ENCODE measurements at regions not wholly inside any gene's neighbourhood (a gene's known extent, or its start where the extent isn't known, plus 50 kb on each side); places are given as distances from the start of the nearest gene placed in this dataset.

DNA sequence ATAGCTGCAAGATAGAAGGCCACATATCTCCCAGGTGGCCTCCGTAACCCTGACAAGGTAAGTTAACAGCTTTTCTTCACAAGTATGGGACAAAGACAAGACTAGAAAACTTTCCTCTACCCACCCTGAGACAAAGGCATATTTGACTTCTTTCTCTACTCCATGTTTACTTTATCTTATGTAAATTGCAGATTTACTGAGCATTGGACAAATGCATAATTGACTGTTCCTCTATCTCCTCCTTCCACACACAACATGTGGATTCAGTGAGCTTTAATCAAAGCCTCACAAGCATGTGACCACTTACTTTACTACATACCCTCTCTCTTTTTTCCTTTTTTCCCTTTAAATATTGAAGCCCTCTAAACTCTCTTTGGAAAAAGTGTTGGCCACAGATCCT is 289.1 kb upstream of the TMTC1 start:
- no peak overlapping the region for H3K4me3 ChIP-seq (ENCODE audit: low read depth in 1 of 3, low read length in 3 of 3)
- DNase-seq (ENCODE audit: low spot score) = no peak
- WGBS = 93% methylated on average over 1 of the region's 1 CpG
- no peaks in the 10 kb centered on the region for H3K4me1 ChIP-seq (ENCODE audit: control insufficient read depth in 4 of 4, insufficient read depth in 4 of 4, low read length in 3 of 4)
- no peak overlapping the region for H3K9ac ChIP-seq (ENCODE audit: low read depth in 1 of 2, low read length in 2 of 2)
- H3K27me3 ChIP-seq (ENCODE audit: control insufficient read depth in 4 of 4, insufficient read depth in 4 of 4, low read length in 3 of 4) = no peaks in the 10 kb centered on the region
- H3K36me3 ChIP-seq (ENCODE audit: control insufficient read depth in 4 of 4, insufficient read depth in 3 of 4, low read depth in 1 of 4, low read length in 3 of 4) = no peaks in the 10 kb centered on the region
- H3K27ac ChIP-seq (ENCODE audit: low read depth in 1 of 2, low read length in 2 of 2) = no peak overlapping the region
- H3K9me3 ChIP-seq (ENCODE audit: control insufficient read depth in 4 of 4, low read length in 3 of 4) = no peaks in the 10 kb centered on the region
- TF ChIP-seq FOXA2 (IDR thresholded peaks at IDR 0.05) = no peak
- no peak for TF ChIP-seq CTCF (IDR thresholded peaks at IDR 0.05; ENCODE audit: low read depth, low read length, missing input control)
- TF ChIP-seq RAD21 (IDR thresholded peaks at IDR 0.05) = no peak

- H3K27ac ChIP-seq (ENCODE audit: low read depth in 1 of 2, low read length in 2 of 2) = no peak overlapping the region
- no peaks in the 10 kb centered on the region for H3K36me3 ChIP-seq (ENCODE audit: control insufficient read depth in 4 of 4, insufficient read depth in 3 of 4, low read depth in 1 of 4, low read length in 3 of 4)
- H3K9me3 ChIP-seq (ENCODE audit: control insufficient read depth in 4 of 4, low read length in 3 of 4) = no peaks in the 10 kb centered on the region
- H3K27me3 ChIP-seq (ENCODE audit: control insufficient read depth in 4 of 4, insufficient read depth in 4 of 4, low read length in 3 of 4) = no peaks in the 10 kb centered on the region
- no peak for DNase-seq (ENCODE audit: low spot score)
- WGBS = 96% methylated on average over 2 of the region's 2 CpGs
- no peak overlapping the region for H3K9ac ChIP-seq (ENCODE audit: low read depth in 1 of 2, low read length in 2 of 2)
- no peaks in the 10 kb centered on the region for H3K4me1 ChIP-seq (ENCODE audit: control insufficient read depth in 4 of 4, insufficient read depth in 4 of 4, low read length in 3 of 4)
- TF ChIP-seq EGR1 (IDR thresholded peaks at IDR 0.05; ENCODE audit: low read depth in 2 of 2) = no peak
- no peak for TF ChIP-seq GABPA (IDR thresholded peaks at IDR 0.05 in 1 of 2, conservative IDR thresholded peaks at IDR 0.05 in 1 of 2)
- no peak for TF ChIP-seq FOXA1 (IDR thresholded peaks at IDR 0.05)
- no peak for TF ChIP-seq RXRA (IDR thresholded peaks at IDR 0.05)
- no peak for TF ChIP-seq FOXA2 (IDR thresholded peaks at IDR 0.05)
- no peak for TF ChIP-seq HNF4A (conservative IDR thresholded peaks at IDR 0.05)
- no peak for TF ChIP-seq TAF1 (conservative IDR thresholded peaks at IDR 0.05)
- no peak for TF ChIP-seq CTCF (IDR thresholded peaks at IDR 0.05; ENCODE audit: low read depth, low read length, missing input control)
- no peak for TF ChIP-seq ATF3 (IDR thresholded peaks at IDR 0.05)
- TF ChIP-seq, protein P1, sequence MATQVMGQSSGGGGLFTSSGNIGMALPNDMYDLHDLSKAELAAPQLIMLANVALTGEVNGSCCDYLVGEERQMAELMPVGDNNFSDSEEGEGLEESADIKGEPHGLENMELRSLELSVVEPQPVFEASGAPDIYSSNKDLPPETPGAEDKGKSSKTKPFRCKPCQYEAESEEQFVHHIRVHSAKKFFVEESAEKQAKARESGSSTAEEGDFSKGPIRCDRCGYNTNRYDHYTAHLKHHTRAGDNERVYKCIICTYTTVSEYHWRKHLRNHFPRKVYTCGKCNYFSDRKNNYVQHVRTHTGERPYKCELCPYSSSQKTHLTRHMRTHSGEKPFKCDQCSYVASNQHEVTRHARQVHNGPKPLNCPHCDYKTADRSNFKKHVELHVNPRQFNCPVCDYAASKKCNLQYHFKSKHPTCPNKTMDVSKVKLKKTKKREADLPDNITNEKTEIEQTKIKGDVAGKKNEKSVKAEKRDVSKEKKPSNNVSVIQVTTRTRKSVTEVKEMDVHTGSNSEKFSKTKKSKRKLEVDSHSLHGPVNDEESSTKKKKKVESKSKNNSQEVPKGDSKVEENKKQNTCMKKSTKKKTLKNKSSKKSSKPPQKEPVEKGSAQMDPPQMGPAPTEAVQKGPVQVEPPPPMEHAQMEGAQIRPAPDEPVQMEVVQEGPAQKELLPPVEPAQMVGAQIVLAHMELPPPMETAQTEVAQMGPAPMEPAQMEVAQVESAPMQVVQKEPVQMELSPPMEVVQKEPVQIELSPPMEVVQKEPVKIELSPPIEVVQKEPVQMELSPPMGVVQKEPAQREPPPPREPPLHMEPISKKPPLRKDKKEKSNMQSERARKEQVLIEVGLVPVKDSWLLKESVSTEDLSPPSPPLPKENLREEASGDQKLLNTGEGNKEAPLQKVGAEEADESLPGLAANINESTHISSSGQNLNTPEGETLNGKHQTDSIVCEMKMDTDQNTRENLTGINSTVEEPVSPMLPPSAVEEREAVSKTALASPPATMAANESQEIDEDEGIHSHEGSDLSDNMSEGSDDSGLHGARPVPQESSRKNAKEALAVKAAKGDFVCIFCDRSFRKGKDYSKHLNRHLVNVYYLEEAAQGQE (IDR thresholded peaks at IDR 0.05) = no peak
- no peak for TF ChIP-seq NR2F2 (IDR thresholded peaks at IDR 0.05)
- TF ChIP-seq YY1 (IDR thresholded peaks at IDR 0.05) = no peak
- no peak overlapping the region for H3K4me3 ChIP-seq (ENCODE audit: low read depth in 1 of 3, low read length in 3 of 3)
These were observed 283.4 kb upstream of the TMTC1 start for GRCh38 chr12:30067146-30067545.
